SK-N-SH treated with all-trans-retinoic acid at 6 μM for 48 hours (cell line): ENCODE measurements at regions not wholly inside any gene's neighbourhood (a gene's known extent, or its start where the extent isn't known, plus 50 kb on each side); places are given as distances from the start of the nearest gene placed in this dataset.

Source experiments
- ATAC-seq: fragments of 200-7000 bp; cut with Tn5 transposase; 3 replicates; pipeline ENCODE4 v1.9.1; 2020; ENCODE audit warnings: mild to moderate bottlenecking, moderate library complexity
- ARNTL ChIP-seq: fragments of 450-650 bp; formaldehyde crosslinking; IDR thresholded peaks from 2 replicates; pipeline ENCODE4 v1.5.0; 2020; ENCODE audit warnings: low read depth, mild to moderate bottlenecking, moderate library complexity, borderline replicate concordance
- BACH2 ChIP-seq: fragments of 250-450 bp; sonication (Bioruptor Pico); IDR thresholded peaks from 2 replicates; pipeline ENCODE4 v1.9.0; 2021; ENCODE audit warnings: mild to moderate bottlenecking, borderline replicate concordance
- CREB5 ChIP-seq: fragments of 250-450 bp; sonication (Bioruptor Pico); IDR thresholded peaks from 2 replicates; pipeline ENCODE4 v1.5.1; 2020; ENCODE audit warnings: low read depth, mild to moderate bottlenecking, moderate library complexity
- CSDC2 ChIP-seq: fragments of 250-450 bp; sonication (Bioruptor Pico); IDR thresholded peaks from 2 replicates; pipeline ENCODE4 v1.5.0; 2020; ENCODE audit warnings: mild to moderate bottlenecking, moderate library complexity
- ESRRG ChIP-seq: fragments of 250-450 bp; sonication (Bioruptor Pico); IDR thresholded peaks from 2 replicates; pipeline ENCODE4 v1.6.1; 2021; ENCODE audit warnings: mild to moderate bottlenecking
- ISL1 ChIP-seq: fragments of 250-450 bp; sonication (Bioruptor Pico); IDR thresholded peaks from 2 replicates; pipeline ENCODE4 v2.1.2; 2022; ENCODE audit warnings: mild to moderate bottlenecking, moderate library complexity
- OSR1 ChIP-seq: fragments of 250-450 bp; sonication (Bioruptor Pico); IDR thresholded peaks from 2 replicates; pipeline ENCODE4 v1.8.0; 2022; ENCODE audit warnings: moderate library complexity, mild to moderate bottlenecking, inconsistent platforms
- PPARA ChIP-seq: fragments of 250-450 bp; sonication (Bioruptor Pico); IDR thresholded peaks from 2 replicates; pipeline ENCODE4 v1.5.0; 2020; ENCODE audit warnings: mild to moderate bottlenecking, borderline replicate concordance
- RARB ChIP-seq: fragments of 250-450 bp; sonication (Bioruptor Pico); IDR thresholded peaks from 2 replicates; pipeline ENCODE4 v1.8.0; 2021; ENCODE audit warnings: mild to moderate bottlenecking, moderate library complexity
- SNAI2 ChIP-seq: fragments of 250-450 bp; sonication (Bioruptor Pico); IDR thresholded peaks from 2 replicates; pipeline ENCODE4 v1.5.0; 2020; ENCODE audit warnings: mild to moderate bottlenecking, moderate library complexity
- TCF4 ChIP-seq: fragments of 250-450 bp; sonication (Bioruptor Pico); IDR thresholded peaks from 2 replicates; pipeline ENCODE4 v1.8.0; 2021; ENCODE audit warnings: mild to moderate bottlenecking, moderate library complexity, borderline replicate concordance
- TOX ChIP-seq: fragments of 250-450 bp; sonication (Bioruptor Pico); IDR thresholded peaks from 2 replicates; pipeline ENCODE4 v1.8.0; 2021; ENCODE audit warnings: mild to moderate bottlenecking, moderate library complexity, borderline replicate concordance
- ZFP3 ChIP-seq: fragments of 250-450 bp; sonication (Bioruptor Pico); IDR thresholded peaks from 2 replicates; pipeline ENCODE4 v1.5.0; 2020; ENCODE audit warnings: mild to moderate bottlenecking, moderate library complexity
- ZNF565 ChIP-seq: fragments of 450-650 bp; formaldehyde crosslinking; conservative IDR thresholded peaks from 2 replicates; pipeline ENCODE4 v1.5.0; 2020; ENCODE audit warnings: low read depth, mild to moderate bottlenecking, moderate library complexity
- ZNF70 ChIP-seq: fragments of 450-650 bp; formaldehyde crosslinking; IDR thresholded peaks from 2 replicates; pipeline ENCODE4 v1.5.0; 2020; ENCODE audit warnings: mild to moderate bottlenecking, moderate library complexity
- ZNF8 ChIP-seq: fragments of 450-650 bp; formaldehyde crosslinking; IDR thresholded peaks from 2 replicates; pipeline ENCODE4 v1.5.0; 2020; ENCODE audit warnings: mild to moderate bottlenecking, moderate library complexity
- TF ChIP-seq, protein P1 (sequence below): fragments of 250-450 bp; sonication (Bioruptor Pico); IDR thresholded peaks from 2 replicates; pipeline ENCODE4 v1.8.0; 2020; ENCODE audit warnings: mild to moderate bottlenecking, moderate library complexity, borderline replicate concordance
- TF ChIP-seq, protein P2 (sequence below): fragments of 250-450 bp; sonication (Bioruptor Pico); IDR thresholded peaks from 2 replicates; pipeline ENCODE4 v1.5.1; 2021; ENCODE audit warnings: mild to moderate bottlenecking, moderate library complexity
- TF ChIP-seq, protein P3 (sequence below): fragments of 250-450 bp; sonication (Bioruptor Pico); IDR thresholded peaks from 2 replicates; pipeline ENCODE4 v1.8.0; 2021; ENCODE audit warnings: low read depth, mild to moderate bottlenecking, moderate library complexity, borderline replicate concordance

GRCh38 chr7:114051871-114052331 lies 133.1 kb upstream of the PPP1R3A start:
- TF ChIP-seq ZFP3 = no peak
- no peak for TF ChIP-seq BACH2
- TF ChIP-seq, protein P1, sequence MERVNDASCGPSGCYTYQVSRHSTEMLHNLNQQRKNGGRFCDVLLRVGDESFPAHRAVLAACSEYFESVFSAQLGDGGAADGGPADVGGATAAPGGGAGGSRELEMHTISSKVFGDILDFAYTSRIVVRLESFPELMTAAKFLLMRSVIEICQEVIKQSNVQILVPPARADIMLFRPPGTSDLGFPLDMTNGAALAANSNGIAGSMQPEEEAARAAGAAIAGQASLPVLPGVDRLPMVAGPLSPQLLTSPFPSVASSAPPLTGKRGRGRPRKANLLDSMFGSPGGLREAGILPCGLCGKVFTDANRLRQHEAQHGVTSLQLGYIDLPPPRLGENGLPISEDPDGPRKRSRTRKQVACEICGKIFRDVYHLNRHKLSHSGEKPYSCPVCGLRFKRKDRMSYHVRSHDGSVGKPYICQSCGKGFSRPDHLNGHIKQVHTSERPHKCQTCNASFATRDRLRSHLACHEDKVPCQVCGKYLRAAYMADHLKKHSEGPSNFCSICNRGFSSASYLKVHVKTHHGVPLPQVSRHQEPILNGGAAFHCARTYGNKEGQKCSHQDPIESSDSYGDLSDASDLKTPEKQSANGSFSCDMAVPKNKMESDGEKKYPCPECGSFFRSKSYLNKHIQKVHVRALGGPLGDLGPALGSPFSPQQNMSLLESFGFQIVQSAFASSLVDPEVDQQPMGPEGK (CRISPR knock-in tag) = no peak
- TF ChIP-seq, protein P2, sequence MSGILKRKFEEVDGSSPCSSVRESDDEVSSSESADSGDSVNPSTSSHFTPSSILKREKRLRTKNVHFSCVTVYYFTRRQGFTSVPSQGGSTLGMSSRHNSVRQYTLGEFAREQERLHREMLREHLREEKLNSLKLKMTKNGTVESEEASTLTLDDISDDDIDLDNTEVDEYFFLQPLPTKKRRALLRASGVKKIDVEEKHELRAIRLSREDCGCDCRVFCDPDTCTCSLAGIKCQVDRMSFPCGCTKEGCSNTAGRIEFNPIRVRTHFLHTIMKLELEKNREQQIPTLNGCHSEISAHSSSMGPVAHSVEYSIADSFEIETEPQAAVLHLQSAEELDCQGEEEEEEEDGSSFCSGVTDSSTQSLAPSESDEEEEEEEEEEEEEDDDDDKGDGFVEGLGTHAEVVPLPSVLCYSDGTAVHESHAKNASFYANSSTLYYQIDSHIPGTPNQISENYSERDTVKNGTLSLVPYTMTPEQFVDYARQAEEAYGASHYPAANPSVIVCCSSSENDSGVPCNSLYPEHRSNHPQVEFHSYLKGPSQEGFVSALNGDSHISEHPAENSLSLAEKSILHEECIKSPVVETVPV = no peak
- TF ChIP-seq CREB5 (CRISPR knock-in tag) = no peak
- no peak for TF ChIP-seq ZNF8 (CRISPR knock-in tag)
- TF ChIP-seq PPARA (CRISPR knock-in tag) = no peak
- TF ChIP-seq ZNF565 (CRISPR knock-in tag) = no peak
- TF ChIP-seq, protein P3, sequence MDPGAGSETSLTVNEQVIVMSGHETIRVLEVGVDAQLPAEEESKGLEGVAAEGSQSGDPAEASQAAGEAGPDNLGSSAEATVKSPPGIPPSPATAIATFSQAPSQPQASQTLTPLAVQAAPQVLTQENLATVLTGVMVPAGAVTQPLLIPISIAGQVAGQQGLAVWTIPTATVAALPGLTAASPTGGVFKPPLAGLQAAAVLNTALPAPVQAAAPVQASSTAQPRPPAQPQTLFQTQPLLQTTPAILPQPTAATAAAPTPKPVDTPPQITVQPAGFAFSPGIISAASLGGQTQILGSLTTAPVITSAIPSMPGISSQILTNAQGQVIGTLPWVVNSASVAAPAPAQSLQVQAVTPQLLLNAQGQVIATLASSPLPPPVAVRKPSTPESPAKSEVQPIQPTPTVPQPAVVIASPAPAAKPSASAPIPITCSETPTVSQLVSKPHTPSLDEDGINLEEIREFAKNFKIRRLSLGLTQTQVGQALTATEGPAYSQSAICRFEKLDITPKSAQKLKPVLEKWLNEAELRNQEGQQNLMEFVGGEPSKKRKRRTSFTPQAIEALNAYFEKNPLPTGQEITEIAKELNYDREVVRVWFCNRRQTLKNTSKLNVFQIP (CRISPR knock-in tag) = no peak
- no peak for TF ChIP-seq TOX (CRISPR knock-in tag)
- no peak for TF ChIP-seq OSR1 (CRISPR knock-in tag)
- no peak for TF ChIP-seq ZNF70 (CRISPR knock-in tag)
- no peak for TF ChIP-seq ISL1
- no peak for TF ChIP-seq ARNTL (CRISPR knock-in tag)
- no peak for ATAC-seq

- no peak for ATAC-seq
- TF ChIP-seq TCF4 (CRISPR knock-in tag) = no peak
Measured at GRCh38 chr7:114050571-114050970, 131.8 kb upstream of the PPP1R3A start.

GRCh38 chr7:114048386-114049235 lies 129.8 kb upstream of the PPP1R3A start:
- ATAC-seq = peak; percentile 86
- TF ChIP-seq CSDC2 (CRISPR knock-in tag) = no peak
- TF ChIP-seq CREB5 (CRISPR knock-in tag) = no peak
- TF ChIP-seq PPARA (CRISPR knock-in tag) = no peak
- no peak for TF ChIP-seq BACH2
- no peak for TF ChIP-seq RARB (CRISPR knock-in tag)
- TF ChIP-seq, protein P2 = no peak
- TF ChIP-seq SNAI2 = no peak
- TF ChIP-seq ESRRG (CRISPR knock-in tag) = no peak
- no peak for TF ChIP-seq TOX (CRISPR knock-in tag)
- no peak for TF ChIP-seq ZNF70 (CRISPR knock-in tag)
- TF ChIP-seq OSR1 (CRISPR knock-in tag) = no peak
